ENCODE measurements at regions not wholly inside any gene's neighbourhood (a gene's known extent, or its start where the extent isn't known, plus 50 kb on each side); places are given as distances from the start of the nearest gene placed in this dataset.

GRCh38 chr21:41633627-41634026, 125.7 kb upstream of the TMPRSS2 start:
- no peak for DNase-seq (ENCODE audit: extremely low read depth, low read depth)

- no peak for DNase-seq (ENCODE audit: extremely low read depth, low read depth)
Observed at GRCh38 chr21:41632748-41633475, 125.0 kb upstream of the TMPRSS2 start.

GRCh38 chr21:41631564-41632461, 123.9 kb upstream of the TMPRSS2 start:
- no peak for DNase-seq (ENCODE audit: extremely low read depth, low read depth)

- DNase-seq (ENCODE audit: extremely low read depth, low read depth), result no peak
Observed at GRCh38 chr21:41630917-41631316, 123.0 kb upstream of the TMPRSS2 start.

- DNase-seq (ENCODE audit: extremely low read depth, low read depth), result peak; percentile 53
Observed at GRCh38 chr21:41630249-41630648, 122.3 kb upstream of the TMPRSS2 start.

GRCh38 chr21:41628256-41628655, 120.3 kb upstream of the TMPRSS2 start:
- no peak for DNase-seq (ENCODE audit: extremely low read depth, low read depth)

- DNase-seq (ENCODE audit: extremely low read depth, low read depth), result no peak
Observed at GRCh38 chr21:41627428-41627827, 119.5 kb upstream of the TMPRSS2 start.

- DNase-seq (ENCODE audit: extremely low read depth, low read depth), result no peak
Observed at GRCh38 chr21:41626021-41626420, 118.1 kb upstream of the TMPRSS2 start.

- DNase-seq (ENCODE audit: extremely low read depth, low read depth), result no peak
Observed at GRCh38 chr21:41625428-41625827, 117.5 kb upstream of the TMPRSS2 start.

- no peak for DNase-seq (ENCODE audit: extremely low read depth, low read depth)
Observed at GRCh38 chr21:41624674-41625310, 116.8 kb upstream of the TMPRSS2 start.

- DNase-seq (ENCODE audit: extremely low read depth, low read depth), result no peak
Observed at GRCh38 chr21:41623945-41624344, 116.0 kb upstream of the TMPRSS2 start.

GRCh38 chr21:41622831-41623548, 115.0 kb upstream of the TMPRSS2 start:
- no peak for DNase-seq (ENCODE audit: extremely low read depth, low read depth)

GRCh38 chr21:41622201-41622600, 114.2 kb upstream of the TMPRSS2 start:
- DNase-seq (ENCODE audit: extremely low read depth, low read depth), result no peak

GRCh38 chr21:41621513-41621912, 113.6 kb upstream of the TMPRSS2 start:
- no peak for DNase-seq (ENCODE audit: extremely low read depth, low read depth)

- no peak for DNase-seq (ENCODE audit: extremely low read depth, low read depth)
Observed at GRCh38 chr21:41620982-41621381, 113.0 kb upstream of the TMPRSS2 start.

- no peak for DNase-seq (ENCODE audit: extremely low read depth, low read depth)
Observed at GRCh38 chr21:41620541-41620940, 112.6 kb upstream of the TMPRSS2 start.

GRCh38 chr21:41616031-41616591, 108.2 kb upstream of the TMPRSS2 start:
- DNase-seq (ENCODE audit: extremely low read depth, low read depth), result no peak

GRCh38 chr21:41615613-41616012, 107.7 kb upstream of the TMPRSS2 start:
- DNase-seq (ENCODE audit: extremely low read depth, low read depth), result no peak

GRCh38 chr21:41614511-41614910, 106.6 kb upstream of the TMPRSS2 start:
- DNase-seq (ENCODE audit: extremely low read depth, low read depth), result no peak

GRCh38 chr21:41613533-41613909, 105.6 kb upstream of the TMPRSS2 start:
- DNase-seq (ENCODE audit: extremely low read depth, low read depth), result no peak
